HCT116 (cell line): ENCODE measurements at regions not wholly inside any gene's neighbourhood (a gene's known extent, or its start where the extent isn't known, plus 50 kb on each side); places are given as distances from the start of the nearest gene placed in this dataset.

ENCODE experiments used
- ATAC-seq: fragments of 200-7000 bp; cut with Tn5 transposase; 2 replicates; pipeline ENCODE4 v1.9.1; 2020; ENCODE audit warnings: mild to moderate bottlenecking, moderate library complexity
- BruUV-seq: library from RNA; stranded (reverse); fragments of 400-500 nt; replicated peaks from 2 replicates; lab custom pipeline; 2021; lab: Mats Ljungman, UMichigan
- CTCF ChIA-PET: fragments of 300-600 bp; sonication (Branson Sonifier 250); formaldehyde crosslinking; loops from one replicate; lab custom pipeline; 2021; ENCODE audit warnings: antibody characterized with exemption; lab: Charles Lee
- POLR2A ChIA-PET: fragments of 300-600, 350-600 bp; sonication (Branson Sonifier 250); formaldehyde crosslinking; loops from one replicate; lab custom pipeline; 2021; ENCODE audit warnings: antibody characterized with exemption; lab: Charles Lee
- RAD21 ChIA-PET, 2 experiments: fragments of 300-600 bp; sonication (Branson Sonifier 250); formaldehyde crosslinking; loops; one replicate each; lab custom pipeline; 2023; ENCODE audit warnings: low total read pairs in 2 of 2; ENCODE audit not compliant: uncharacterized antibody in 2 of 2, unreplicated experiment in 2 of 2, low non-redundant PET in 1 of 2; lab: Charles Lee
- DNase-seq: peaks from one replicate; pipeline ENCODE4 v3.0.0-alpha.2; 2010; ENCODE audit warnings: low read depth, low spot score
- H2AFZ ChIP-seq: fragments of 200-600 bp; shearing (Covaris generic), sonication (generic); 2 replicates; pipeline ENCODE4 v1.6.1; 2017; ENCODE audit warnings: low read depth, mixed run types, mixed read lengths, antibody characterized with exemption, low read length; ENCODE audit not compliant: poor library complexity, severe bottlenecking
- H3K27ac ChIP-seq: 2 replicates; pipeline ENCODE4 v1.5.1; 2012; ENCODE audit warnings: low read depth, low read length
- H3K27me3 ChIP-seq: fragments of 200-600 bp; sonication (generic); 2 replicates; pipeline ENCODE4 v1.6.1; 2016; ENCODE audit warnings: mixed run types, low read length, mixed read lengths; ENCODE audit not compliant: insufficient read depth
- H3K36me3 ChIP-seq, 2 experiments: fragments of 200-500 bp in 1 of 2; fragments of 200-600 bp in 1 of 2; sonication (Bioruptor generic) in 1 of 2; sonication (generic) in 1 of 2; 2 replicates each; pipeline versions ENCODE4 v1.5.1 to v1.6.1; 2014 to 2016; ENCODE audit warnings: low read length in 2 of 2, inconsistent platforms in 1 of 2, mixed read lengths in 1 of 2, mixed run types in 1 of 2; ENCODE audit not compliant: insufficient read depth in 2 of 2, control insufficient read depth in 1 of 2
- H3K4me1 ChIP-seq, 2 experiments: fragments of 200-600 bp in 1 of 2; sonication (generic) in 1 of 2; 2 replicates each; pipeline versions ENCODE4 v1.5.1 to v1.6.1; 2012 to 2017; ENCODE audit warnings: low read length in 2 of 2, inconsistent platforms in 1 of 2, mild to moderate bottlenecking in 1 of 2, mixed read lengths in 1 of 2, mixed run types in 1 of 2, moderate library complexity in 1 of 2; ENCODE audit not compliant: insufficient read depth in 2 of 2, control insufficient read depth in 1 of 2
- H3K4me2 ChIP-seq: fragments of 200-600 bp; sonication (generic); 2 replicates; pipeline ENCODE4 v1.6.1; 2017; ENCODE audit warnings: mixed run types, low read length, mixed read lengths
- H3K4me3 ChIP-seq, 2 experiments: fragments of 200-600 bp in 1 of 2; sonication (generic) in 1 of 2; replicated peaks in 1 of 2; 2 replicates each; pipeline ENCODE4 v1.5.1; 2011 to 2016; ENCODE audit warnings: low read length in 2 of 2, control low read depth in 1 of 2, low read depth in 1 of 2, mild to moderate bottlenecking in 1 of 2, mixed read lengths in 1 of 2, mixed run types in 1 of 2
- H3K79me2 ChIP-seq: fragments of 200-600 bp; sonication (generic); 2 replicates; pipeline ENCODE4 v1.6.1; 2017; ENCODE audit warnings: mild to moderate bottlenecking, mixed run types, low read length, moderate library complexity, mixed read lengths; ENCODE audit not compliant: insufficient read depth
- H3K9ac ChIP-seq: fragments of 200-600 bp; sonication (generic); 2 replicates; pipeline ENCODE4 v1.6.1; 2016; ENCODE audit warnings: low read length, mixed read lengths
- H3K9me2 ChIP-seq: fragments of 200-600 bp; sonication (generic), shearing (Covaris generic); 2 replicates; pipeline ENCODE4 v1.6.1; 2017; ENCODE audit warnings: mixed run types, mild to moderate bottlenecking, moderate library complexity; ENCODE audit not compliant: insufficient read depth
- H3K9me3 ChIP-seq, 2 experiments: fragments of 200-500 bp in 1 of 2; fragments of 200-600 bp in 1 of 2; sonication (Bioruptor generic) in 1 of 2; sonication (generic) in 1 of 2; 2 replicates each; pipeline ENCODE4 v1.6.1; 2014 to 2017; ENCODE audit warnings: low read length in 2 of 2, mixed read lengths in 2 of 2, inconsistent platforms in 1 of 2, low read depth in 1 of 2, mild to moderate bottlenecking in 1 of 2, mixed run types in 1 of 2, moderate library complexity in 1 of 2; ENCODE audit not compliant: control insufficient read depth in 1 of 2, insufficient read depth in 1 of 2
- H4K20me1 ChIP-seq: fragments of 200-600 bp; sonication (generic), shearing (Covaris generic); 2 replicates; pipeline ENCODE4 v1.6.1; 2017; ENCODE audit warnings: mixed run types, mild to moderate bottlenecking, moderate library complexity; ENCODE audit not compliant: insufficient read depth
- CBX3 ChIP-seq: IDR thresholded peaks from 2 replicates; pipeline ENCODE4 v1.6.1; 2012; ENCODE audit warnings: low read depth
- CEBPB ChIP-seq: IDR thresholded peaks from 2 replicates; pipeline ENCODE4 v1.6.1; 2012; ENCODE audit warnings: low read depth
- EGR1 ChIP-seq: IDR thresholded peaks from 2 replicates; pipeline ENCODE4 v1.6.1; 2012; ENCODE audit warnings: low read depth
- EZH2phosphoT487 ChIP-seq: fragments of 200-600 bp; IDR thresholded peaks from 2 replicates; pipeline ENCODE4 v1.6.1; 2018; ENCODE audit warnings: antibody characterized with exemption, borderline replicate concordance
- JUND ChIP-seq: IDR thresholded peaks from 2 replicates; pipeline ENCODE4 v1.6.1; 2012
- POLR2AphosphoS5 ChIP-seq: IDR thresholded peaks from 2 replicates; pipeline ENCODE4 v1.6.1; 2011; ENCODE audit warnings: mild to moderate bottlenecking, low read depth, low read length, moderate library complexity
- SRF ChIP-seq: IDR thresholded peaks from 2 replicates; pipeline ENCODE4 v1.6.1; 2012; ENCODE audit warnings: low read depth
- YY1 ChIP-seq: IDR thresholded peaks from 2 replicates; pipeline ENCODE4 v1.6.1; 2011; ENCODE audit warnings: low read length, low read depth, moderate library complexity, mild to moderate bottlenecking; ENCODE audit not compliant: insufficient replicate concordance; ENCODE audit errors: extremely low read depth
- ZFX ChIP-seq: fragments of 450-650 bp; IDR thresholded peaks from 2 replicates; pipeline ENCODE4 v1.6.1; 2017
- ZNF274 ChIP-seq: fragments of 200-500 bp; sonication (Bioruptor generic); IDR thresholded peaks from 2 replicates; pipeline ENCODE4 v1.6.1; 2014; ENCODE audit warnings: mild to moderate bottlenecking, low read depth, low read length, inconsistent platforms
- intact Hi-C: fragments of 100-400 bp; cut with micrococcal nuclease; formaldehyde crosslinking; loops from 2 replicates; pipeline ENCODE4 v1.10.0; 2022
- TF ChIP-seq, protein P1 (sequence below): IDR thresholded peaks from 2 replicates; pipeline ENCODE4 v1.6.1; 2012

DNA sequence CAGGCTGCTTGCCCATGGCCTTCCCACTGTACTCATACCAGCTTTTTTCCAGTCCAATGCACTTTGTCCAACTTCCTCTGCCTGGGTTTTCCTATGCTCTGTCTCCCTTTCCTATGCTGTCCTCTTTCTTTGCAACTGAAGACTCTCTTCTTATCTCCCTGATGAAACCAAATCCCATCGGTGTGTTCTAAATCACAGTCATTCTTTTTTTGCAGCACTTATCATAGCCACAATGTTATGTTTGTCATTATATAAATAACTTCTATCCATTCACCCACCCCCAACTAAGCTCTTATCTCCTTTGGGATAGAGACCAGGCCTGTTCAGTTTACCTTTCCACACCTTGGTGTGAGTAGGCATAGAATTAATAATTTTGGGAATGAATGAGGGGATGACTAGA, 121.0 kb downstream of the GPX5 start:
- no peak overlapping the region for H3K4me3 ChIP-seq
- CTCF ChIA-PET, result no interaction called here
- no peak overlapping the region for H2AFZ ChIP-seq
- H3K9ac ChIP-seq, result no peak overlapping the region
- POLR2A ChIA-PET, result interaction anchor here (0.6 to 0.9 kb wide), 3 partner anchors 11 to 47 kb away, joined by 3 read pairs; no protein-coding TSS in a partner anchor
- ATAC-seq, result no peak
- H4K20me1 ChIP-seq, result no peaks in the 10 kb centered on the region
- intact Hi-C loops, result no loop called here
- H3K9me2 ChIP-seq, result no peaks in the 10 kb centered on the region
- no peak overlapping the region for H3K4me2 ChIP-seq
- no peaks in the 10 kb centered on the region for H3K36me3 ChIP-seq
- RAD21 ChIA-PET, result no interaction called here
- no peak overlapping the region for H3K27ac ChIP-seq
- no peaks in the 10 kb centered on the region for H3K9me3 ChIP-seq
- no peak for DNase-seq
- TF ChIP-seq CBX3, result no peak
- TF ChIP-seq POLR2AphosphoS5, result no peak
- no peak for TF ChIP-seq JUND
- TF ChIP-seq, protein P1, sequence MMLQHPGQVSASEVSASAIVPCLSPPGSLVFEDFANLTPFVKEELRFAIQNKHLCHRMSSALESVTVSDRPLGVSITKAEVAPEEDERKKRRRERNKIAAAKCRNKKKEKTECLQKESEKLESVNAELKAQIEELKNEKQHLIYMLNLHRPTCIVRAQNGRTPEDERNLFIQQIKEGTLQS, result no peak
- TF ChIP-seq YY1, result no peak
- no peak for TF ChIP-seq EZH2phosphoT487
- no peak for TF ChIP-seq ZFX
- TF ChIP-seq ZNF274, result no peak
- no peak for TF ChIP-seq SRF
- no peak for TF ChIP-seq EGR1
- TF ChIP-seq CEBPB, result no peak
- H3K79me2 ChIP-seq, result no peaks in the 10 kb centered on the region
- BruUV-seq, result no TSS peak
- H3K27me3 ChIP-seq, result no peaks in the 10 kb centered on the region
- peaks cover 7 to 27% of the 10 kb centered on the region in 2 experiments; a peak in 3 of 4 replicates for H3K4me1 ChIP-seq
